HG03097 (cell line): ENCODE measurements at regions not wholly inside any gene's neighbourhood (a gene's known extent, or its start where the extent isn't known, plus 50 kb on each side); places are given as distances from the start of the nearest gene placed in this dataset.
"Not testable (repeated sequence)": the region's sequence is repeated elsewhere in the genome, so short reads cannot be mapped to it uniquely, and the experiment has no call there.

Experiments used
- ATAC-seq: cut with Tn5 transposase; IDR thresholded peaks from one replicate; pipeline ENCODE4 v1.9.1; 2021; ENCODE audit not compliant: unreplicated experiment, low FRiP score

DNA sequence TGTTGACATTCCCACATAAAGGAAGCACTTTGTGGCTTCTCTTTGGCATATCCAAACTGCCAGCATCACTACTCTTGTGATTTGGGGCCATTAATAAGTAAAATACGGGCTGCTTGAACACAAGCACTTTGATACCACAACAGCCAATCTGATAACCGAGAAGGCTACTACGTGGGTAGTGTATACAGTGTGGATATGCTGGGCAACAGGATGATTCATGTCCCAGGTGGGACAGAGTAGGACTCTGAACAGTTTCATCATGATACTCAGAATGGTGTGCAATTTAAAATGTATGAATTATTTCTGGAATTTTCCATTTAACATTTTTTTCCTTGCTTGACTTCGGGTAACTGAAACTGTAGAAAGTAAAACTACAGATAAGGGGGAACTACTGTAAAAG lies 225.0 kb upstream of the DDHD1 start:
- no peak for ATAC-seq

DNA sequence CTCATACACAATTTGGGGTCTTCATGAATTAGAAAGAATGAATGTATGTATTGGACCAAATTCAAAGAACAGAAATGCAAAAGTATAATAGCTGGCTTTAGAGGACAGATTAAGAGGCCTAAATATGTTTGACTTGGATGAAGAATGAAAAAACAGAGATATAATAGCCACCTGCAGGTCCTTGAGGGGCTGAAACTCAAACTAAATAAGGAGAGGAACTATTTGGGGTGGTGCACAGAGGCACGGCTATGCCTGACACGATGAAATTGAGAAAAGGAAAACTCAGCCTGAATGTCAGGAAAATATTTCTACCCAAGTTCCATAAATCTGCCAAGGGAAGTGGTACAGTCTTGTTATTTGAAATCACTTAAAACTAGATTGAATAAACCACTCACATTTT lies 222.9 kb upstream of the DDHD1 start:
- ATAC-seq, result no peak

DNA sequence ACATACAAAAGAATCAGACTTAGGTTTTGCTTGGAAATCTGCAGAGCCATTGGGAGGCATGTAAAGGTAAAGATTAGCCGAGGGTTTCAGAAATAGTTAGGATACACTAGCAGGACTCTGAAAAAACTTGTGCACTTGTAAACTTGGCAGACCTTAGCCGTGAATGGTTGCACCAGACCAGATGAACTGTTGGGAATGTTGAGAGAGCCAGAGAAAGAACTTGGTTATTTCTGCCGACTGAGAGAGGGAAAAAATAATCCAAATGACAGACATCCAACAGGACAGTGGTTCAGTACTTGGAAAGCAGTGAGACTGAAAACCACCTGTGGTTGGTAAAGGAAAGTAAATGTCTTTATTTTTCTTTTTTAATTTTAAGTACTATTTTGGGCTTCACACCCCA lies 222.5 kb upstream of the DDHD1 start:
- ATAC-seq, result no peak

DNA sequence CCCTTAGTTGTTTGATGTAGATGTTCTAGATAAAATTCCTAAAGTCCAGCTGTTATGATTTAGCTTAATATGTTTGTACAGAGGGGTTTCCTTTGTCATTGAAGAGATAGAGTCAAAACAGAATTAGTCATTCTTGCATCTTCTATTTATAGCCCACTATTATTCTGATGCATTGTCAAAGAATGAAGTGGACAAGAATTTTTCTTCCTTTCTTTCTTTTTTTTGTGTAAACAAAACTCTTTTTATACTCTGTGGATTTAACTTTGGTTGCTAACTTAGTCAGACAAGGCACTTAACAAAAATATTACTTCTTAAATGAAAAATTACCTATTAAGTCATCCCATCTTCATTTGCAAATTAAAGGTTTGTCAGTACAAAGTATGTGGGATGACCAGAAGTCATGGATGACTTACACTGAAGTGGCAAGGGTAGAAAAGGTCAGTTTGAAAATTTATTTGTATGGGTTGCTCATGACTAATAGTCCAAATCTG lies 215.6 kb upstream of the DDHD1 start:
- no peak for ATAC-seq

DNA sequence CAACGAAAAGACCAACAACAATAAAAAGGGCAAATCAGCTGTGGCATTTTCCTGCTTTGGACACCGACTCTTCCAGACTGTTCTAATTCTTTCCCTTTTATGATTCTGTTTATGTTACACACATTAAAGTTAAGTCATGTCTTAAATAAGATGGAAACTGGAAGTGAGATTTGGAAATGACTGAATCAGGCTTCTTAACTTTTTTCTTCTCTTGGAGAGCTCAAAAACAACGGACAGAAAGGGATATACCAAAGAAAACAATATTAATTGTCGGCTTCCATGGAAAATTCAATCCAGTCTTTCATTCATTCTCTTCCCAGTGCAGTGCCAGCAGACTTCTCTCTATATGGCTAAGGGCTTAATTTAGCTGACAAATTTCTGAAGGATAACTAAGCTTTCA lies 214.9 kb upstream of the DDHD1 start:
- ATAC-seq, result no peak

DNA sequence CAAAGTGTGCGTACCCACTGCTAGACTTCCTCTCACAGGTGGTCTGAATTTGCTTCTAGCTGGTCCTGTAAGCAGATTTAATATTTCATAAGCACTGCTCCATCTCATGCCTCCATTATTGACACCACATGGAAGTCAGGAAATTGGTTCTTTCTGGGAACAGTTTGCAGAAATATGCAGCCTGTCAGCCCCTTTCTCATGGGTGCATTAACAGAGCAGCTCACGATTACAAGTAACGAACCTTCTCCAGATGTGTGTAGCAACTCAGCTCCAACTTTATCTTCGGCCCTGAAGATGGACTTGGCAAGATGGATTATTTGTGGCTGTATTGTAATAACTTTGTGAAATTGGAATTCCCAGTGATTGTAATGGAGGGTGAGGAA lies 214.5 kb upstream of the DDHD1 start:
- ATAC-seq, result no peak

DNA sequence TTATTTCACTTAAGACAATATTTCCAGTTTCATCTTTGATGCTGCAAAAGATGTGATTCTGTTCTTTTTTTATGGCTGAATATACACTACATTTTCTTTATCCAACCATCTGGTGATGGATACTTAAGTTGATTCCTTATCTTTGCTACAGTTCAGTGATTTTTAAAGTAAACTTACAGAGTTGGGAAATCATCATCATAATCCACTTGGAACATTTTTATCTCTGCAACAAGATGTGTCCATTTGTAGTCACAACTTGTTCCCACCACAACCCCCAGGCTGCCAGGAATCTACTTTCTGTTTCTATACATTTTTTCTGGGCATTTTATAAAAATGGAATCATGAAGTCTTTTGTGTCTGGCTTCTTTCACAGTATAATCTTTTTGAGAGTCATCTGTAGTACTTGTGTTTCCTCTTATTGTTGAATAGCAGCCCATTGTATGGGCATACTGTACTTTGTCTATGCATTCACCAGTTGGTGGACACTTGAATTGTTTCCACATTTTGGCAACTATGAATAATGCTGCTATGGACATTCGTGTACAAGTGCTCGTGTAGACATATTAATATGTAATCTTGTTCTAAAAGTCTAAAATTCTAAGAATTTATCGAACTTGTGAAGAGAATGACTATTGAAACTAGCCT lies 212.5 kb upstream of the DDHD1 start:
- ATAC-seq, result no peak

DNA sequence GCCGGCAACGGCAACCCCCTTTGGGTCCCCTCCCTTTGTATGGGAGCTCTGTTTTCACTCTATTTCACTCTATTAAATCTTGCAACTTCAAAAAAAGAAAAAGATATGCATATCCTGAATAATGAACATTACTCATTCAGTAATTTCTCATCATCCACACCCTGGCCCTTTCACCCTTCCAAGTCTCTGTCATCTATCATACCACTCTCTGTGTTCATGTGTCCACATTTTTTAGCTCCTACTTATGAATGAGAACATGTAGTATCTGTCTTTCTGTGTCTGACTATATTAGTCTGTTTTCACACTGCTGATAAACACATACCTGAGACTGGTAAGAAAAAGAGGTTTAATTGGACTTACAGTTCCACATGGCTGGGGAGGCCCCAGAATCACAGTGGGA lies 209.8 kb upstream of the DDHD1 start:
- ATAC-seq, result not testable (repeated sequence)

DNA sequence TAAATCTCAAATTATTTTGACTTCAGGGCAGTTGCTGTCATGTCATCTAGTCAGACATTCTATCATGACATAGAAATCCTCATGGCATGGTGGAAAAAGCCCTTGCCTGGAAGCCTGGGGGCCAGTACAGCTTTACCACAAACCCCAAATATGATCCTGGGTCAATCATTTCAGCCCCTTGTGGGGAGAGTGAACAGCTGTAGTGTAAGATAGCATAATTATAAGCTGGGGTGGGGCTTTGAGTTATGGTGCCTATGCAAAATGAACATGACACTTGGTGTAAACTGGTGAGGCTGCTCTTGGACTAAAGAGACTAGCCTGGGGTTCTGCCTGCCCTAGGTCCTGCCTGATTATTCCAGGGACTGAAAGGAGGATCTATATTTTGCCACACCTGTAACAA lies 207.7 kb upstream of the DDHD1 start:
- ATAC-seq, result no peak

DNA sequence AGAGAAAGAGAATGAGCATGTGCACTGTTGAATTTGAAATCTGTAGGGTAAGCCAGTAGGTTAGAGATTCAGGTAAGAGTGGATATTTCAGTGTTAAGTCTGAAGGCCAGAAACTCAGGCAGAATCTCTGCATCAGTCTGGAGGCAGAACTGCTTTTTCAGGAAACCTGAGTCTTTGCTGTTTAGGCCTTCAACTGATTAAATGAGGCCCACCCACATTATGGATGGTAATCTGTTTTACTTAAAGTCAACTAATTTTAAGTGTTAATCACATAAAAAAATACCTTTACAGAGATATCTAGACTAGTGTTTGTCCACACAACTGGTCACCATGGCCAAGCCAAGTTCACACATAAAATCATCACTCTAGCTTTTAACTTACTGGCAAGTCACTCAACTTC lies 205.0 kb upstream of the DDHD1 start:
- ATAC-seq, result no peak

DNA sequence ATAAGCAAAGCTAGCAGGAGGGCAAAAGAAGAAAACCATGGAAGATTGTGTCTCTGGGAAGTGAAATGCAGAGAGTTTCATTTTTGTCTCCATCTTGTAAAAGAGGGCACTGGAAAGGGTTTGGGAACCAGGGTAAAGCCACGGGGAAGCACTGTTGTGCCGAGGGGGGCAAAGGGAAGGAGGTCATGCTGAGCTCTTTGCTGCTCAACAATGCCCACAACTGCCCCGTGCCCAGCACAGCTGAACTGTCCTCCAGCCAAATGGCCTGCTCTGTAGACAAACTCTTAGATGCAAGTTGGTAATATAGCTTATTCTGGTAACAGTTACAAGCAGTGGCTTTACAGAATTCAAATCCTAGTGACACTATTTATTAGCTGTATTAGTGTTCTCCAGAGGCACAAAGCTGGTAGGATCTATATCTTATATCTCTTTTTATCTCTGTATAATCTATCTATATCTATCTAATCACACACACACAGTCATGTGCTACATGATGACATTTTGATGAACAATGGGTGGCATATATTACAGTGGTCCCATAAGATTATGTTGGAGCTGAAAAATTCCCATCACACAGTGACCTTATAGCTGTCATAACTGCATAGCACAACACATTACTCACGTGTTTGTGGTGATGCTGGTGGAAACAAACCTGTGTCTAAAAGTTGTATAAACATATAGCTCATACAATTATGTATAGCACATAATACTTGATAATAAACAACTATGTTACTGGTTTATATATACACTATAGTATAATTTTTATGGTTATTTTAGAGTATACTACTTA lies 203.4 kb upstream of the DDHD1 start:
- no peak for ATAC-seq

DNA sequence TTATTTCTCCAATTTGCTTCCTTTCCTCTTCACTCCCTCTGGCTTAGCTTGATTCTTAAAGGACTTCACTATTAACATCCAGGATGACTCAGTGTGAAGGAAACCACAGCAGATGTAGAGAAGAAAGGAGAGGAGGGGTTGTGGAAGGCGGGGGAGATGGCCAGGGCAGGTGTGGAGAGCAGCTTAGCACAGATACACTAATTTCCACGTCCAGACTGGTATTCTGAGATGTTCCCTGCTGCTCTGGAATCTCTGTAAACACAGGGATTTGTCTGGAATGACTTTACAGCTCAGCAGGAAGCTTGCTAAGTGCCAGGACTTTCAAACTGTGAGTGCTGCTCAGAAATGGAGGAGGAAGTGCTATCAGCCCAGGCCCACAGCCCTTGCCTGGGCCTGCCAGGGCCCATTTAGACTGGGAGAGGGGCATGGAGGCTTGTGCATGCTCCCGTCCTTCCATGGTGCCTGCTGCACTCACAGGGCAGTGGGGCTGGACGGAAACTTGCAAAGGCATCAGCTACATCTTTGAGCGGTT lies 202.5 kb upstream of the DDHD1 start:
- ATAC-seq, result no peak

DNA sequence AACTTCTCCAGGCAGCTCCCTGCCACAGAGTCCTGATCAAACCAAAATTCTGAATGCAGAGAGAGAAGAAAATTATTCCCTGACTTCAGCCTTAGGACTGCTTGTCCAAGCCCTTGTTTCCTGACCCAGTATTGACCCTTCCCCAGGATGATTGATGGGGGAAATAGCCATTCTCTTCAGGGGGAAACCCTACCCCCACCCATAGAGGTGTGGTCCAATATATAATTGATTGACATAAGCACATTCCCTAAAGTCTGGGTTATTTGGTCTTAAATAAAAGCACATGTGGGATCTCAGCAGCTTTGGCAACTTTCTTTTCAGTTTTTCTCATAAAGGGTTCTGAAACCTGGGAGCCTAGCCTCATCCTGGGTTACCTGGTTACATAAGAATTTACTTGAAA lies 201.2 kb upstream of the DDHD1 start:
- no peak for ATAC-seq

DNA sequence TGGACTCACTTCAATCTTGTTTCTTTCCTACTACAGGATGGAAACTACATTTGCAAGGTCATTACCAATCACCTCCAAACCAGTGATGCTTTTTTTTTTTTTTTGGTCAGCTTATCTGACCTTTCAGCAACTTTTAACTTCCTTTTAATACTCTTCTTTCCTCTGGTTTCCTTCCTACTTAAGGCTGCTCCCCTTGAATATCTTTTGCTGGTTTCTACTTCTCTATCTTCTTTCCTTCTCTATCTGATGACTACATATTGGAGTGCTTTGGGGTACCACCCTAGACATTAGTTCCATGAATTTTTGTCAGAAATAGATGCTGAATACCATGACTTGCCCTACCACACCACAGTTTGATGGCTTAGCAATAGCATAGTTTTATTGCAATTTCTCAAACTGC lies 197.7 kb upstream of the DDHD1 start:
- ATAC-seq, result no peak

DNA sequence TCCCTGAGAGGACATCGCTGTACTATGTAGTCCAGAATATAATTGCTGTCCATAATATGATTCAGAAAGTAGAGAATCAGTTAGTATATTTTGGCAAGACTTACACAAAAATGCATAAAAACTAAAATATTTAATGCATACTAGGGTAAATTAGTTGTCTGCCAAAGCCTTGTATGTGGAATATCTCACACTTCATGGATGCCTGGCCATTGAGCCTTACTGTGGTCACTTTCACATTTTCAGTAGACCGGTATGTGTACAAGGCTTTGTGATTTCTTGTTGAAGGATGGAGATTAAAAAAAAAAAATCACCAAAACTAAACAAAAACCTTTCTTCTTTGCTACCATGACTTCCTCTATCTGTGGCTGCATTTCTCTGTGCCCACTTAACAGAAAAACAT lies 197.3 kb upstream of the DDHD1 start:
- no peak for ATAC-seq

DNA sequence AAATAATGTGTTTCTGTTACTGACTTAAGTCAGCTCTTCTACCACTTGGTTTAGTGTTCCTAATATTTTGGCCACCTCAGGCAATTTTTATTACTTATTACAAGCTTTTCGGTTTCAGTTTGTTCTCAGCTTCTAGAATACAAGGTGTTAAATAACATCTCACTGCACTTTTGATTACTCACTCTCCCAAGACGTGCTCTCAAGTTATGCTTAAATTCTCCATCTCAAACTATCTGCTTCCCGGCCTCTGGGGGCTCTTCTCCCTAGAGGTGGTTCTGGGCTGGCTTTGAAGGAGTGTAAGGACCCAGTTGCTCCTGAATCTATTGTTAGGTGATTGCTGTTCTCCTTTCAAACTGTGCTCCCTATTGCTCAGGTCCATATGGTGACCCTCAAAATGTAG lies 193.9 kb upstream of the DDHD1 start:
- no peak for ATAC-seq

DNA sequence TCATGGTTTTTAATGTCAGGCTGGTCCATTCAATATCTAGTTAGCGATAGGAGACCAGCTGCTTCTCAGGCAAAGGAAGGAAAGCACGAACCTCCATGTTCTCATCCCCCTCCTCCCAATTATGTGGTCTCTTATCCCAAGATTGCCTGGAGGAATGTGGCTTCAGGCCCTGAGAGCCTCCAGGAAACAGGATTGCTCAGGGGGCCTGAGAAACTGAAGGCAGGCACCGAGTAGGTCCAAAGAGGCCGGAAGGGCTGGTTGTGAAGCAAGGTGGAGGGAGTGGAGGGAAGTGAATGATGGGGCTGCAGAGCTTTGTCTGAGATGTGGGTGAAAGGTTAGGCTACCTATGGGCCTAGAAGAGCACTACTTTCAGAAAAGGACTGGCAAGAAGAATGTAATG lies 188.2 kb upstream of the DDHD1 start:
- no peak for ATAC-seq

DNA sequence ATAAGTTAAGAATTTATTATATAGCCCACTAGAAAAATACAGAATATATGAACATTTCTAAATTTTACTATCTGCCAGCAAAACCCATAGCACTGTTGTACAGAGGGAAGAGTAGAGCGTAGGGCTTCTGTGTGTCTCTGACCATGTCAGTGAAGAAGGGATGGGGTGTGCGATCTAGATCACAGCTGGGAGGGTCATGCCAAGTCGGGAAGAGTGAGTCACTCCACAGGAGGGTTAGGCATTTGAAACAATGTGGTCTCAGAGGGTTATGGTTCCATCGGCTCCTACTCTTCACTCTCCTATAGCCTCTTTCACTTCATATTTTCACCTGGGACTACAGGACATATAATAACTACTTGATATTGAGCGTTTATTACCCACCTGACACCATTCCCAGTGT lies 185.1 kb upstream of the DDHD1 start:
- no peak for ATAC-seq

DNA sequence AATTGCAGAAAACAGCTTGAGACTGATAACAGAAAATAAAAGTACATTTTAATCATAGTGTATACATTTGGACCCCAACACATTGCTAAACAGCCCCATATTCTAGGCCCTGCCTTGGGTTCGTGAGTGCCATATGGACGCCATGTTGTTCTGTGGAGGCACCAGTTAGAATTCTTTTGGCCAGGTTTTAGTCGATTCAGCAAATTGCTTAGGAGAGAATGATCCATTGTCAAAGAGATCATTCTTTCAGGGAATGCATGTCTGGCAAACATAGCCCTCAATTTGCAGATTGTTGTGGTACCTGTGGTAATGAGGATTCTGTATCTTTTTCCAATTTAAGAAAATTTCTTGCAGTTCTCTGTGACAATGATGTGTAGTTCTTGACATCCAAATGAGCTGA lies 183.6 kb upstream of the DDHD1 start:
- ATAC-seq, result no peak

DNA sequence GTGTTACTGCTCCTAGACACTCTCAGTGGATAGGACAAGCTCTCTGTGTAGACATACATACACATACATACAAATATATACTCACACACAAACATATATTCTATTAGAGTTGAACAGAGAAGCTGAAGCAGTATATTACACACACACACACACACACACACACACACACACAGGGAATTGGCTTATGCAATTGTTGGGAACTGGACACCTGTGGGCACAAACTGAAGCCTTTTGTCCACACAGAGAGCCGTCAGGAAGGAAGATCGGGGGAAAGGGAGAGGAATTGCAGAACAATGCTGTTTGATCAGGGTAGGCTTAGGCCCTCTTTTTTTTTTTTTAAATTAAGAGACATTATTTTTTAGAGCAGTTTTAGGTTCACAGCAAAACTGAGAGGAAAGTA lies 180.7 kb upstream of the DDHD1 start:
- ATAC-seq, result no peak

DNA sequence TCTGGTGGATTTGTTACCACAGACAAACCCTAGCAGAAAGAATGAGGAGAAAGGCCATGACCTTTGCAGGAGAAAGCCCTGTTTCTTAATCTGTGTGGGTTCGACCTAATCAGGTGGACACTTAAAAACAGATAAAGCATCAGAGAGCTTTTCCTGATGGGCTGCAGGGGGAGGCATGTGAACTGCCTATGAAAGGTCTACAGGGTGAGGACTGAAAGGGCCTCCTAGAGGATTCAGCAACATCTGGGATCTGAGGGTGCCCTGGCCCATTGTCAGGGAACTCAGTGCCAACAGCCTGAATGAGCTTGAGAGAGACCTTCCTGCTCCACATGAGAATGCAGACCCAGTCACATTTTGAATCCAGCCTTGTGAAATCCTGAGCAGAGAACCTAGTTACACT lies 178.8 kb upstream of the DDHD1 start:
- no peak for ATAC-seq

DNA sequence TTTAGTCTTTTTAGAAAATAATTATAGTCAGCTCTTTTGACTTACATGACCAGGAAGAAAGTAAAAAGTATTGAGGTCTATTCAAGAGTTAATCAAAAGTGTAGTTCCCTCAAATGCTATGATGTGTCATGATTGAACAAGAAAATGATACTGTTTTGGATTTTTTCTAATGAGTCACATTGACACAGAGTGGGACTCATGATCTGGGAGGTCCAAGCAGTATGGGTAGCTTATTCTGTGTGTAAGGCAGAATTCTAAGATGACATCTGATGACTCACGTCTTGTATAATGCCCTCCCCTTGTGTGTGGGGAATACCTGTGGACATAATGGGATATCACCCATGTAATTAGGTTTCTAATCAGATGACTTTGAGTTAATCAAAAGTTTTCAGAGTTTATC lies 178.1 kb upstream of the DDHD1 start:
- no peak for ATAC-seq
